ENCODE measurements at regions not wholly inside any gene's neighbourhood (a gene's known extent, or its start where the extent isn't known, plus 50 kb on each side); places are given as distances from the start of the nearest gene placed in this dataset.

- TF ChIP-seq POLR2A (IDR thresholded peaks at IDR 0.05) = no peak
- TF ChIP-seq CTCF (IDR thresholded peaks at IDR 0.05) = no peak
Observed at GRCh38 chr7:46569133-46569465, 648.0 kb upstream of the IGFBP3 start.

Data from adrenal gland (tissue), 5 donors.